GM10266 (cell line): ENCODE measurements at regions not wholly inside any gene's neighbourhood (a gene's known extent, or its start where the extent isn't known, plus 50 kb on each side); places are given as distances from the start of the nearest gene placed in this dataset.
A peak's percentile ranks its signal among the peaks of the same experiment; 100 is the strongest.
"Not testable (repeated sequence)": the region's sequence is repeated elsewhere in the genome, so short reads cannot be mapped to it uniquely, and the experiment has no call there.

Experiments
- DNase-seq: peaks from one replicate; pipeline ENCODE4 v3.0.0; 2012; ENCODE audit errors: extremely low spot score
- TF ChIP-seq, protein P1 (sequence below): IDR thresholded peaks from 2 replicates; pipeline ENCODE4 v1.5.1; 2012; ENCODE audit warnings: mild to moderate bottlenecking, low read depth; ENCODE audit not compliant: control insufficient read depth, insufficient read depth; ENCODE audit errors: missing control alignments

- no peak for DNase-seq
- TF ChIP-seq, protein P1, sequence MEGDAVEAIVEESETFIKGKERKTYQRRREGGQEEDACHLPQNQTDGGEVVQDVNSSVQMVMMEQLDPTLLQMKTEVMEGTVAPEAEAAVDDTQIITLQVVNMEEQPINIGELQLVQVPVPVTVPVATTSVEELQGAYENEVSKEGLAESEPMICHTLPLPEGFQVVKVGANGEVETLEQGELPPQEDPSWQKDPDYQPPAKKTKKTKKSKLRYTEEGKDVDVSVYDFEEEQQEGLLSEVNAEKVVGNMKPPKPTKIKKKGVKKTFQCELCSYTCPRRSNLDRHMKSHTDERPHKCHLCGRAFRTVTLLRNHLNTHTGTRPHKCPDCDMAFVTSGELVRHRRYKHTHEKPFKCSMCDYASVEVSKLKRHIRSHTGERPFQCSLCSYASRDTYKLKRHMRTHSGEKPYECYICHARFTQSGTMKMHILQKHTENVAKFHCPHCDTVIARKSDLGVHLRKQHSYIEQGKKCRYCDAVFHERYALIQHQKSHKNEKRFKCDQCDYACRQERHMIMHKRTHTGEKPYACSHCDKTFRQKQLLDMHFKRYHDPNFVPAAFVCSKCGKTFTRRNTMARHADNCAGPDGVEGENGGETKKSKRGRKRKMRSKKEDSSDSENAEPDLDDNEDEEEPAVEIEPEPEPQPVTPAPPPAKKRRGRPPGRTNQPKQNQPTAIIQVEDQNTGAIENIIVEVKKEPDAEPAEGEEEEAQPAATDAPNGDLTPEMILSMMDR, result no peak
Observed at GRCh38 chr9:72444435-72444834, 77.0 kb upstream of the TMC1 start.

DNA sequence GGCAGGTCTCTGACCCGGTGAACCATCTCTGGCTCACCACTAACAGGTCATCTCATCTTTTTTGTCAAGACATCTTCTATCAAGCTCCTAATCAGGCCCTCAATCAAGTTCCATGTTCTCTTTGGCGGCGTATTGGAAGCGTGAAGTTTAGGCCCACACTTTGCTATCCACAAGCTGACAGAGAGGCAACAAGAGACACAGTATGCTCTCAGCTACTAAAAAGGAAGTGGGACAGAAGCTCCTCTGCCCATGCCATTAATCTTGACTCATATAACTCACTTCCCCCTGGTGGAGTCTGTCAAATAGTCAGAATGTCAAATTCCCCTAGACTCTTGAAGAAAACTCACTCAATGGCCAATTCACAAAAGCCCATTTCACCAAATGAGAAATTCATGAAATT lies 77.6 kb upstream of the TMC1 start:
- peak; percentile 68 for DNase-seq
- TF ChIP-seq, protein P1, result no peak

DNA sequence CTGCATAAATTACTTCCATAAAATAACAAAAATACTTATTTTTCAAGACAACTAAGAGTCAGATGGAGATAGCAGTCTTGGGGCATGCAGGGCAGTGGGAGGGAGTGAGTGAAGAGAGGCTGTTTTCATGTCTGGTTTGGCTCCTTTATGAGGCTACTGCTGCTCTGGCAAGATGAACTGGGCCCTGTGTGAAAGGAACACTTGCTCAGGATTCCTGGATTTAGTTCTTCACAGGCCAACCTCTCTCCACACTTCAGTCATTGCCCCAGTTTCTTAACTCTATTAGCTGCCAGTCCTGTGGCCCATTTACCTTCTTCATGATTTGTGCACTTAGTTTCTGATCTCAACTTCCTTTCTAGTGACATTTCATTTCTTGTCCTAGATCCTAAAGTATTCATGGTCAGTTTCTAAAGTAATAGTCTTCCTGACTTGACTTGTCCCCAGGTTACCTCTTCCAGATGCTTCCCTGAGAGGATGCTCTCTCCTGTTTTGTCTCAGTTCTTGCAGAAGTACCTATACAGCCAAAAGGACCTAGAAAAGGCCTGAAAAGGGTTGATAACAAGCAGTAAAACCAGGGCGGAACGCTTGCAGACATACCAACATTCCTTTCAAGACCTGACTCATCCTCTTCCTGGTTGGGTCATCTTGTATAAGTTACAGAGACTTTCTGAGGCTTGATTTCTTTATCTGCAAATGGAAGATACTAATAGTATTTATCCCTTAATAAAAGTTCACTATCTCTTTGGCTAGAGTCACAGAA lies 77.0 kb upstream of the ZFAND5 start:
- no peak for DNase-seq
- TF ChIP-seq, protein P1, result no peak

- TF ChIP-seq, protein P1, result no peak
- no peak for DNase-seq
Observed at GRCh38 chr9:72440992-72441847, 76.2 kb upstream of the ZFAND5 start.

- TF ChIP-seq, protein P1, result no peak
- no peak for DNase-seq
Observed at GRCh38 chr9:72440378-72440777, 75.4 kb upstream of the ZFAND5 start.

GRCh38 chr9:72433616-72434267 lies 68.7 kb upstream of the ZFAND5 start:
- not testable (repeated sequence) for DNase-seq

DNA sequence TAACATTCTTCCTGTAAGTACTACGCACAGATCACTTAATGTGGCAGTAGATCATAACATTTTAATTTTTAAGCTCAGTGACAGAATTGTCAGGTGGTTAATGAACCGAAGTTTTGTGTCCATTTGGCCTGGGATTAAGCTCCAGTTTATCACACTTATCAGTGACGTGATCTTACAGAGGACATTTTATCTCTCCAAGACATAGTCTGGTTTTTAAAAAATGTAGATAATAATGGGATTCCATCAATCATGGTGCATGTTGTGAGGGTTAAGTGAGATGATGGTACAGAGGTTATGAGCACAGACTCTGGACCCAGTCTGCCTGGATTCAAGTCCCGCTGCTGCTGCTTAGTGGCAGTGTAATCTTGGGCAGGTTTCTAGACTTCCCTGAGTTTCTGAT lies 66.0 kb upstream of the ZFAND5 start:
- TF ChIP-seq, protein P1, result no peak
- no peak for DNase-seq
